MV-4-11 (cell line): ENCODE measurements at regions not wholly inside any gene's neighbourhood (a gene's known extent, or its start where the extent isn't known, plus 50 kb on each side); places are given as distances from the start of the nearest gene placed in this dataset.

ENCODE experiments used
- DNase-seq: peaks from one replicate; lab custom pipeline; 2025; lab: John Stamatoyannopoulos, UW

DNA sequence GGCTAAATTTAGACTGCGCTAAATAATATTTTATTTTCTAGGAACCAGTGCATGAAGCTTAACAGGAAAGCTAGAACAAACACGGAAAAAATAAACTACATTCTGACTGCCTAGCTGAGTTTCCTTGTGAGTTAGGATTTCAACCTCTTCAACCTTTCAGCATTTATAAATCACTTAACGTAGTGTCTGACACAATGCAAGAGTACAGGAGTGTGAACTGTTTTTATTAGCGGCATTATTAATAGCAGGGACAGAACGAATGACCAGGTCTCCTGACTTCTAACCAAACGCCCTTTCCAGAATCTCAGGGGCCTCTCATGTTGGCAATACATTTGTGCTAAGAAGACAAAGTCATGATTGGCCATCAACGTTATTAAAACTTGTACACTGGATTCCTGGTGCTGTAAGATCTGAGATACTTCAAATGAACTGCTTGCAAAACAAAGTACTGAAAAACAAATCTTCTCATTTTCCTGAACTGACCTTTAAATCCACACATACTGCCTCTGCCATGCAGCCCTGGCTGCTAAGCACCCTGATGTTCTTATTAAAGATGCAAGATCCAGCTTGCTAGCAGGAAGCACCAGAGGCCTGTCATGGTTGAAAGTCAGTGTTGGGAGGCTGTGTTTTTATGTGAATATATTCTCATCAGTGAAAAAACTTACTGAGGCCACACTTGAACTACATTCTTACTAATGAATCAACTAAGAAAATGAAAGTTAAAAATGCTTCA lies 380.4 kb upstream of the CPEB2 start:
- DNase-seq = no peak

DNA sequence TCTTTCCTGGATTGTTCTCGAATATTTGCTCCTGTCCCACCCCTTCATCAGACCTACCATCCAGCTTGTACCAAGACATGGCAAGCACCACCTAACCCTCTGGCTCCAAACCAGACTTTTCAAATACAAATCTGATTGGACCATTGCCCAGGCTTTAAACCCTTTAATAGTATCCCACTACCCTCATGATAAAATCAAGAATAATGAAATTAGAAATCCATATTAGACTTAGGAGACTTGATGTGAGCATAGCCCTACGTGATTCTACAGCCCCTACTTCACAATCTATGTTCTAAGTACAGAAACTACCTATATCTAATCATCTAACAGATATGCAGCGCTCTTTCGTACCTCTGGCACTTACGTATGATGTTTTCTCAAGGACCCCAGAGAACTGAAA lies 375.2 kb upstream of the CPEB2 start:
- no peak for DNase-seq

DNA sequence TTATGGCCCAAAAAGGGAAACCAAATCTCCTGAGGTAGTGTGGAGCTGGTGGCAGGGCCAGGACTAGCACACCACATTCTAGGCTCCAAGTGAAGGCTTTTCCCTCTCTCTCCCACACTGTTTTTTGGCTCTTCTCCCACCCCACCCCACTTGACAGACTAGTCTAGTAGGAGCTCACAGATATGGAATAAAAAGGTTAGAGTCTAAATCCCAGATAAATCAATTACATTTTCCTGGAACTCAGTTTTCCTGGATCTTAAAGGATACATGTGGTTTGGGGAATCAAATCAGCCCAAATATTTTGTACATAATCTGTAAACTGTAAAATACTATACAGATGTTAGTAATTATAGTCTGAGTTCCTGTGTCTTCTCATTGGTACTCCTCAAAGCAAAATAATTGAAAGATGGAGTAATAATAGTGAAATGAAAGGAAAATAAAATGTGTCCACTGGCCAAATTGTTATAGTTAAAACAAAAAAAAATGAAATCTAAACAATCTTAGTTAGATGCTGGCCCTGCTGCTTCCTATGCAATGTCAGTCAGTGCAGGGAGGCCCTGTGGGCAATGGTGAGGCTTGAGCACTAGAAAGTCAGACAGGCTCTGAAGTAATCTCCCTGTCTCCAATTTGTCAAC lies 370.4 kb upstream of the CPEB2 start:
- no peak for DNase-seq

DNA sequence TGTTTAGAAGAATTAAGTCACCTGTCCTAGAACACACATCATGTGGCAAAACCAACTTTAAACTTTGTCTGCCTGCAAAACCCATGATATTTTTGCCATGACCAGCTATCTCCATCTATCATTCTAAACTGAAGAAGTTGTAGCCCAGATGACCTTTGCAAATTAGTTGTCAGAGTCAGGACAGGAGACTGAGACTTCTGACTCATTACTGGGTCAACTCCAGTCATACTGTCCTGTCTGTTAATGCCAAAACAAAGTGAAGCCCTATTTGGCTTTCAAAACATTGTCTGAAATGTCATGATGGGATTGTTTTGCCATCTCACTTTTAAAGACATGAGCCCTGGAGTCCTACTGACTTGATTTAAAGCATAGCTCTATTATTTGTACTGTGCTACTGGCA lies 365.7 kb upstream of the CPEB2 start:
- DNase-seq = no peak

DNA sequence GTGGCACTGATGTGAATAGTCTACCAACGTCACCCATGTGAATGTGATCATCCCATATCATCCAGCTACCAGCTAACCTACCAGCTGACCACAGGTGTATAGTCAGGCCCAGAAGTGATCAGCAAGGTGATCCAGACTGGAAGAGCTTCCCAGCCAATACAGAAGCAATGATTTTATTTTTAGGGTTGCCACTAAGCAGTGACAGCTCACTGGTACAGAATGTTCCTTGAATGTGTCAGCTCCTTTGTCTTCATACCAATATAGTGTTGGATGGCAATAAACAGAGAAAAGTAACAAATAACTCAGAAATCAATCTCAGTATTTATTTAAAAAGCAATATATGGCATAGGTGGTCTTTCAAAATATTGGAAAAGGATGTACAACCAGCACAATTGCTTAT lies 361.8 kb upstream of the CPEB2 start:
- no peak for DNase-seq

DNA sequence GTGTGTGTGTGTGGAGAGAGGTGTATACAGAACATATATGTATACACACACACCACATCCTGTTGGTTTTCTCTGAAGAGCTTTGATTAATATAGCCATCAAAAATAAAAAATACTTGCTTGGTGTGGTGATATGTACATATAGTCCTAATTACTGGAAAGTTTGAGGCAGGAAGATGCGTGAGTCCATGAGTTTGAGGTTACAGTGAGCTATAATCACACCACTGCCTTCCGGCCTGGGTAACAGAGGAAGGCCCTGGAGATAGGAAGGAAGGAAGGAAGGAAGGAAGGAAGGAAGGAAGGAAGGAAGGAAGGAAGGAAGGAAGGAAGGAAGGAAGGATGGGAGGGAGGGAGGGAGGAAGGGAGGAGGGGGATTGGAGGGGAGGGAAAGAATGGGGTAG lies 360.4 kb upstream of the CPEB2 start:
- DNase-seq = no peak

DNA sequence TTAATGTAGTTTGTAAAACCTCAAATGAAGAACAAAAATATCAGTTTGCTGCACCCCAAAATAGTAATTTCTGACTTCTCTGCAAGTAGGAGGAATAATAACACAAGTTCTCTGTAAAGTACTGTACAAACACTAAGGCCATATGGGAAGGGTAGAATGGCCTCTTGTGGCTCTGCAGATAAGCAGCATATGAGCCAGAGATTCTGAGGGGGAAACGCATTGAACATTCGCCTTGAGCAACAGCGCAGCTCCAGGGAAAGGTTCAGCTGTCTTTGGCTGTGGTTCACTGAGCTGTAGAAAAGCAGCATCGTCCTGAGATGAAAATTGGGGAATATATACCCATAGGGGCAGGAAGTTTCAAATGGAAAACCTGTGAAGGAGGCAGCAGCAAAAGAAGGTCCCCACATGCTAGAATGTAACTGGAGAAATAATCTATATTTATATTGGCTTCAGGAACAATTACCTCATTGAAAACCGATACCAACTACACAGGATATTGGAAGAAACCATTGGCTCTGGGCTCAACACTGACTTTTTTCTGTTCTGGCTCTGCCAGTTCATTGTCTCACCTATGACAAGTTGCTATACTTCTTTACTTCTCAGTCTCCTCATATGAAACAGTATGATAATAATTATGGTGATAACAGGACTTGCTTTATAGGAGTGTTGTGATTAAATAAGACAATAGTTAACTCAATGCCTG lies 357.6 kb upstream of the CPEB2 start:
- DNase-seq = no peak

DNA sequence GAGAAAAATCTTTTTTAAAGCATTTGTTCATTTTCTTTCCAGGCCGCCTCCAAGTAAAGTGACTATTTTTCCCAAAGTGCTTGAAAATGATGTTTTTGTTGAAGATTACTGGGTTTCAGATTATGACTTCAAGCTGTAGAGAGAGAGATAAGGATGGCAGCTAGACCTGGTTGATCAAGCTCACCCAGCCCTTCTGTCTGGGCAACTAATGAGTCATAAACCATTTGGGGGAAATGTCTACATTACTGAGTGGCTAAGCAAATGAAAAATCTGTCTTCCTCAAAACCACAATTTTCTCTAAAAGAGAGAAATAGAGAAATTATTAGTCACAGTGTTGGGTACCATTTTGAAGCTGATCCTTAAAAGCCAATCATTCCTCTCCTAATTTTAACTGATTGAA lies 355.4 kb upstream of the CPEB2 start:
- DNase-seq = no peak

DNA sequence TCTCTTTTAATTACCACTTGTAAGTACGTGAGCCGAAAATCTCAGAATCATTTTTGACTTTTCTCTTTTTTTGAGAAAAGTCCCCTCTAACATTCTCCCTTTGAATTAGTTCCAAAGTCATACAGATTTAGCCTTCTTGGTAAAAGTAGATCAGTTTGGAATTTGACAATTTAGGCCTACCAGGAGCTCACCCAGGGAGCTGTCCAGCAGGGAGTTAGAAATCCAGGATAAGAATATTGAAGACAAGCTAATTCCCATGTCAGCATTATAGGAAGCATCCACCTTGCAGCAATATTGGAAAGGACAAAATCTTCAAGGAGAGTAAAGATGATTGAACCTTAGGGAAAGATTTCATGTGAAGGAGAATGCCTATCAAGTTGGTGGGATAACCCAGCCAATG lies 352.2 kb upstream of the CPEB2 start:
- DNase-seq = no peak

DNA sequence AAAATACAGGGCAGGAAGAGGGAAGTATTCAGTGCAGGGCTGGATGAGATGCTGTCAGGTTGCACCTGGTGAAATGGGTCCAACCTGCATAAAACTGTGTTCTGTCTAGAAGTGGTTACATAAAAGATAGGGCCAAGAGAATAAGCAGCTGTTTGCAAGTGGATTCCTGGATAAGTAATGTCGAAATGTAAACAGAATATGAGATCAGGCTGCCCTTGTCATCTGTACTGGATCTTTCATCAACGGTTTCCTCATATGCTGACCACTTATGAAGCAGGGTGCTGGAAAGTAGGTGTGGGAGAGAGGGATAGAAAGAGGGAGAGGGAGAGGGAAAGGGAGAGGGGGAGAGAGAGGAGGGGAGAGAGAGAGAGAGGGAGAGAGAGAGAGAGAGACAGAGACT lies 349.8 kb upstream of the CPEB2 start:
- DNase-seq = no peak

DNA sequence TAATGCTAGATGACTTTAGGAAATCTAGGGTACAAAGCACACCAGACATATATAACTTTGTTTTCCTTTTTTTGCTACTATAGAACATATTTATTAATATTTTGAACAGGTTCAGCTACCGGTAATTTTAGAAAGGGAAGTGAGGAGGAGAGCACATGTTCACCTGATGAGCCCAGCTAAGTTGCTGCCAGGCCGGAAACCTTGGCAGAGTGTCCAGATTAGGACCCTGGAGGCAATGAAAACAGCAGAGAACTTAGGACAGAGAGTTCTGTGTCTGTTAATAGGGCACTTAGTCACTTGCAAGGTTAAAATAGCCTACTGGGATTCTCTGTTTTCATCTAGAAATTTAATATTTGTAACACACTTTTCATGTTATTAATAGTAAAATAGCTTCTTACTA lies 348.9 kb upstream of the CPEB2 start:
- no peak for DNase-seq

DNA sequence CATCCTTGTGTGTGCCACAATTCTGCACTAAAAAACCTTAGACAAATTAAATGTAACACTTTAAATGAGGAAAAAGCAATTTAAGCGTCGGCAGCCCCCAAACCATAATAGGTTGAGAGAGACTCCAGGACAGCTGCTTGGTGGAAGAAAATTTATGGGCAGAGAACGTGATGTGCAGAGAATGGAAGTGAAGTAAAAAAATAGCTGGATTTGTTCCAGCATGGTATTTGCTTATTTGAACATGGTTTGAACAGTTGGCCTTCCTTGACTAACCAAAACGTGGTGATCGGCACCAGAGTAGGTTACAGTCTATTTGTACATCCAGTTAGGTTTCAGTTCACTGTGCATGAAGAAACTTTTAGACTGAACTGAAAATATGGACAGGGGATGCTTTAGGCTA lies 343.0 kb upstream of the CPEB2 start:
- DNase-seq = no peak

DNA sequence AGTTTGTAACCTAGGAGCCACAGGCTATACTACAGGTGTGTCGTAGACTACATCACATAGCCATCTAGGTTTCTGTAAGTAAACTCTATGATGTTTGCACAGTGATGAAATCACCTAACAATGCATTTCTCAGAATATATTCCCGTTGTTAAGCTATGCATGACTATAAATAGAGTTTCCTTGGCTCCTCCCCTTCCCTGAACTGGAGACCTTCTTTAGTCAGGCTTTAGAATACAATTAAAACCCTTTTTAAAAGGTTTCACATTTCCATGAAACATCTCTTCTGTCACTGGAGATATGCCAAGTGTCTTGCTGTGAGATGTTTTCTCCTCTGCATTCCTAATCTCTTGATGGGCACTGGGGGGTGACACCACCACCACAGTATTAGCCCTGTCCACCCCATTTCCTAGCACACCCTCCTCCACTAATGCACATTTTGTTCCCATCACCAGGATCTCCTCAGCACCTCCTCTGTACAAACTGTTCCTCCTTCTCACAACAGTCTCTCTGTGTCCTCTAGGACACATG lies 334.6 kb upstream of the CPEB2 start:
- no peak for DNase-seq

DNA sequence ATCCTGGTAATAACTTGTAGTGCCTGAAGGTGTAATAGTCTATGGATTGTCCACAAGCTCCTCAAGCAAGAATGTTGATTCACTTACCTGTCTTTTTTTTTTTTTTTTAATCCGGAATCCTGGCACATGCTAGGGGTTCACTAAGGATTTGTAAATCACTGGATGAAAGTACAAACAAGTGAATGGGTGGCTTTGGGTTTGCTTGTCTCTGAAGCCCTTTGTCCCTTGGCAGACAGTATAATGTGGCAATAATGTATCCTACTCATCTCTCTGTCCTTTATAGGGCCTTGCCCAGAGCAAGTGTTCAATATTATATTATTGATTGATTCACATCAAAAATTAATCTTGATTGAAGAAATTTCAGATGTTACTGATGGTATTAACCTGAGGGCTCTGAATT lies 334.0 kb upstream of the CPEB2 start:
- DNase-seq = no peak

DNA sequence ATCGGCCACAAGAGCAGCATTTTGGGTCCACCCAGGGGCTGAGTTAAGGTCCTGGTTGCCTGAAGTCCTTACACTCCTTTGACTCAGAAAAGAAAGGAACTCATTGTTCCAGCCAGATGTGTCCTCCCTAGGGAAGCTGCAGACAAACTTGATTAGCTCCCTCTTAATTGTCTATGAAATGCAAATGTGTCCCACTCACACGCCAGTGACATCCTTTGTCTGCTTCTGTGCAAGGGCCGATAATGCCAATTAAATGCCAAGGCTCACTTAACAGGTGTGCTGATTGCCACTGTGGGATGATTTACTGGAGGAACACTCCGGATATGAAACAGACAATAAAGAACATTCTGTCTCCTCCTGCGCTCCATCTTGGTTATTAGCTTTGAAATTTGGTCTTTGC lies 332.9 kb upstream of the CPEB2 start:
- no peak for DNase-seq

DNA sequence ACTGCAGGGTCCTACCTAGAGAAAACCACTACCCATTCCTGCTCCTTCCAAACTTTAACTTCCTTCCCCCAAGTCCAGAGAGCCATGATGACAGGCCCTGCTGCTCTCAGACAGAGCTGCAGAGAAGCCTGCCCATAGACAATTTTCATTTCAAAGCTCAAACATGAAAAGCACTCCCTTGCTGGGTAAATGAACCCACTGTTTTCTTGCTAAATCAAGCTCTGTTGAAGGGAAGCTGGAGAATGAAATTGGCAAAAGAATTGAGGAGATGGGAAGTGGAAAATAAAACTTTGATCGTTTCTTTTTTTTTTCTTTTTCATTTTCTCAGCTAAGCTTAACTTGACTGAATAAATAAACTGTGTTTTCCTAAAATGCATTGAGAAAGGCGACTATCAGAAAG lies 331.1 kb upstream of the CPEB2 start:
- no peak for DNase-seq

DNA sequence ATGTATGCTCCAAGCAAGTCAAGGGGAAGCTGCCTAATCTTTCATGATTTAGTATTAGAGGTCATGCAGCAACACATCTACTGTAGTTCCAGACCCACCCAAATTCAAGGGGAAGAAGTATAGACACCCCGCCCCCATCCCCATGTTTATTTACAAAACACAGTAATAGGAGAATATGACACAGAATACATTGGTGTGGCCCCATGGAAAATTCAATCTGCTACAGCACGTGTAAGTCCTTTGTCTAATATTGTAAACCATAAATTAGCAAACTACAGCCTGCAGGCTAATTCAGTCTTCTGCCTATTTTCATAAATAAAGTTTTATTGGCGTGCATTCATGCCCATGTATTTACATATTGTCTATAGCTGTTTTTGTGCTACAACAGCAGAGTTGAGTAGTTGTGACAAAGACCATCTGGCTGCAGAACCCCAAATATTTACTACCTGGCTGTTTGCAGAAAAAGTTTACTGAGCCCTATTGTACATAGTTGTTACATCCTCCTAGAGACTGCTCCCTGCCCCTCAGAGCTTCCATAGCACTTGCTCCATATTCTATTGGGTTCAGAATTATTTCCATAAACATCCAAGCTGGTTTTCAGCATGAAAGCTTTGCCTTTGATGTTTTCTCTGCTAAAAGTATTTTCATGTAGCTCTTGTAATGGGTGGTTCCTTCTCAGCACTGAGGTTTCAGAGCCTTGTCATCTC lies 326.8 kb upstream of the CPEB2 start:
- no peak for DNase-seq

DNA sequence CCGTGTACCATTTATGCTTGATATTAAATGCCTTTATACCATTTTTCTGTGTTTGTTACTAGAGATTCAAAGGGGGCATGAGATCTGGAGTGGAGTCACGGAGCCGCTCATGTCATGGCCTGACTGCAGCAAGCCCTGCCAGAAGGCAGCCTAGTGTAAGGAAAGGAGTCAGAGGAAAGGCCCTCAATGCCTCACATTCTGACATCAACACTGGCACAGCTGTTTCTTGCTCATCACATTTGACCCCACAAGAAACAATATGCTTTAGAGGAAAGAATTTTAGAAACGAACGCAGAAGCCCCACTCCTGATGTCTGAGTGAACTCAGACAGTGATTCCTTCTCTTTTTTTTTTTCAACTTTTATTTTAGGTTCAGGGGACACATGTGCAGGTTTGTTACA lies 322.4 kb upstream of the CPEB2 start:
- DNase-seq = no peak

DNA sequence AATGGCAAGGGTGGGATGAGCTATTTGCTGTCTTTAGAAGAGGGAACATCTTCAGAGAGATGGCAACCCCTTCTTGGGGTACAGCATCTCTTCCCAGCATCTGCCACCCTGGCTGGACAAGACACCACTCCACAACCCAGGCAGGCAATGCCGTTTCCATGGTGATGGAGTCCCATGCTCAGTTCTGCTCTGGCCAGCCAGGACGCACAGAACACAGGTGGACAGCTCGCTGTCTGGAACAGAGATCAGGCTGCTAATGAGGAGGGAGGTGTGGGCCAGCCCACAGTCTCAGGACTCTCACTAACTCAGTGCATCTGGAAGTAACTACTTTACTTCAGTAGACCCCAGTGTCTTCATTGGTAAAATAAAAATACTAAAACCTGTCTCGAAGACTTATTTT lies 321.0 kb upstream of the CPEB2 start:
- no peak for DNase-seq

DNA sequence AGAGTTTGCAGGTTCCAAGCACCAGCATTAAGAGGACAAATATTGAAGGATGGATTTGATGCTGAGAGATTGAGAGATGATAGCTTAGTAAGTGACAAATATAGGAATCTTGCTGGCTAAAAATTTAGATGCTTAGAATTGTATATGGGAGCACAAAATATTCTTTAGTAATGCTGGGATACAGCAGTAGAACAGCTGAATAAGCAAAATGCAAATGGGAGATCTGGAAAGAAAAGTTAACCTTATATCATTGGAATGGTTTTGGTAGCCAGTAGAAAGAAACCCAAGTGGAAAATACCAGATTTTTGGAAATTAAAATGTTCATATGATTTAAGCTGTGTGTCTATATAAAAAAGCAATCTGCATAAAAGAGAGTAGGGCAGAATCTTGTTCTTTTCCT lies 308.6 kb upstream of the CPEB2 start:
- DNase-seq = no peak

DNA sequence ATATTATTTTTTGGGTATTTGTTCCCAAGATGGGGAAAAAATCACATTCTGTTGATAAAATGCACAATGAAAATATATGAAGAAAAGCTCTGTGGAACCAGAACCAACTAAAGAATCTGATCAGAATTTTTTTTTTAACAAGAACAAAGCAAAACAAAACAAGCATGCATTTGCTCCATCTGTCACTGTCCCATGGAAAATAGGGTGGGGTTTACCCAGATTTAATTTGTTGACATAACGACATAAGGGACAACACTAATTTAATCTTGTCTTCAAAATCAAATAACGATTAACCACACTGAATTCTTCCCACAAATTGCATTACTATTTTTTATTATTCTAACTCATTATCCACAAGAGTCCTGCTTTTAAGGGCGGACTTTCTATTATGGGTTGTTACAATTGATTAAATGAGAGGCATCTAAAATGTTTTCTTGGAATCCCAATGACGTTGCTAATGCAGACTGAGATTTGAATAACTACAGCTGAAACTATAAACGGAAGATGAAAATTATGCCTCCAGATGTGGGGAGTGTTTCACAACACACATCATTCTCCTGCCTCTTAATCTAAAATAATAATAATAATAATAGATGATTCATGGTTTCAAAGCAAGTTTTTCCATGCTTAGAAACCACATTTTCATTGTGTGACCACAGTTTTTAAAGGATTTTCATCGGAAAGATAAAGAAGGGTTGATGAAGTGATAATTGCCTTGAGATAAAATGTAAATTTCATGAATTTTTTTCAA lies 307.0 kb upstream of the CPEB2 start:
- DNase-seq = no peak

DNA sequence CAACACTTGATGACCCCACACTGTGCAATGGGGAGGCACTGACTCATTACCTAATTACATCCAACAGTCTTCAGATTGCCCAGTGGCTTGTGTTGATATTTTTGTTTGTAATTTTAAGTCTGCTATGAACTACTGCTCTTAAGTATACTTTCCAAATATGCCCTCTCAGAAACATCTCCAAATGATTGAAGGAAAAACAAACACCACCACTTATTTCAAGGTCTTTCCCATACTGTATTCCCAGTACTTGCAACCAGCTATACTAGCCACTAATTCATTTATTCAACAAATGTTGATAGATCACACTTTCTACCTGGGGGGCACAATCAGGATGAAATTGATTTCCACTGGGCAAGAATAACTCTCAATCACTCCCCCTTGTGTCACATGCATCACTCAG lies 302.2 kb upstream of the CPEB2 start:
- DNase-seq = no peak
